Stimulated activated CD8-positive, alpha-beta memory T cell treated with anti-CD3 and anti-CD28 coated beads, Interleukin-4, amount 100 ng/mL, for 24 hours (primary cell): ENCODE measurements at regions not wholly inside any gene's neighbourhood (a gene's known extent, or its start where the extent isn't known, plus 50 kb on each side); places are given as distances from the start of the nearest gene placed in this dataset.
"Not testable (repeated sequence)": the region's sequence is repeated elsewhere in the genome, so short reads cannot be mapped to it uniquely, and the experiment has no call there.

Experiments used
- DNase-seq: peaks from one replicate; pipeline ENCODE4 v3.0.0-alpha.2; 2020; ENCODE audit warnings: low read depth

DNA sequence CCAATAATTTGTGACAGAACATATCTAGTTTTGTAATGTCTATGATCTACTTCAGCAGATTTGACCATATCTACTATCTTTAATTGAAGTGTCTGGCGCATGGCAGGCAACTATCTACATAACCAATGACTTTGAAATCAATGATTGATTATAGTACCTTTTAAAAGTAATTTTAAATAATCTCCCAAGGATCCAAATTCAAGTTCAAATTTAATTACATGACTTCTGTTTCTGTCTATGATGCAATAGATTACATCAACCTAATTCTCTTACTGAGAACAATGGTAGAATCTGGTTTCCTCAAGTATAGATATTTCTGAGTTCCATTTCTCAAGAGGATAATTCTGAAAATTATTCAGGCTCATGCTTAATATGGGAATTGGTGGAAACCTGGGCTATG is 177.4 kb upstream of the IL15 start:
- no peak for DNase-seq

DNA sequence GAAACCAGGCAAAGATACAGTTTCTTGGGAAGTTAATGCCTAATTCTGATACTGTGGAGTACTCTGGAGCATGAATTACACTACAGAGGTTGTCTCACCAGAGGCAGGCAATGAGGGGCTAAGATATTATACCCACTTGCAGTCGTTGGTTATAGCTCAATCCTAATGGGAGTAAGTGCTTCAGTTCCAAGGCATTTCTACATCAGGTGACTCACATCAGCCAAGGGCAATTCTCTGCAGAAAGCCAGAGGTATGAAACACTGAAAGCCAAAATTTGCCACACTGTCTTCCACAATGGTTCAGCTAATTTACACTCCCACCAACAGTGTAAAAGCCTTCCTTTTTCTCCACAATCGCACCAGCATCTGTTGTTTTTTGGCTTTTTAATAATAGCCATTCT is 174.0 kb upstream of the IL15 start:
- DNase-seq, result no peak

DNA sequence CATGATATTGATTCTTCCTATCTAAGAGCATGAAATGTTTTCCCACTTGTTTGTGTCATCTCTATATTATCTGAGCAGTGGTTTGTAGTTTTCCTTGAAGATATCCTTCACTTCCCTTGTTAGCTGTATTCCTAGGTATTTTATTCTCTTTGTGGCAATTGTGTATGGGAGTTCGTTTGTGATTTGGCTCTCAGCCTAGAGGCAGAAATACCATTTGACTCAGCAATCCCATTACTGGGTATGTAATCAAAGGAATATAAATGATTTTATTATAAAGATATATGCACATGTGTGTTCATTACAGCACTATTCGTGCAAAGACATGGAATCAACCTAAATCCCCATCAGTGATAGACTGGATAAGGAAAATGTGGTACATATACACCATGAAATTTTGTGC is 172.7 kb upstream of the IL15 start:
- no peak for DNase-seq

DNA sequence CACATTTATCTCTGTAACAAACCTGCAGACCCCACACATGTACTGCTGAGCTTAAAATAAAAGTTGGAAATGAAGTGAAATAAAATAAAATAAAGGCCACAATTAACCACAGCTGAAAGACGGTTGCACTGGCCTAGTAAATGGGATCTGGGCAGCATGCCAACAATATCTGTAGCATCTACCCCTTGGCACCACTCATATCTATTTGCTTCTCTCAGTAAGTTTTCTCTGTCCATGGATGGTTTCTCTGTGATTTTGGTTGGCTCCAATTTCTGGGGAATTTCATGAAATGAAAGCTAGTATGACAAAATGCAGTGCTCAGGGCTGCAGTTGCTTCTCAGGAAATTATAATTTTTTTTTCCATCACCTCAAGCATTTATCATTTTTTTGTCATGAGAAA is 172.0 kb upstream of the IL15 start:
- no peak for DNase-seq

DNA sequence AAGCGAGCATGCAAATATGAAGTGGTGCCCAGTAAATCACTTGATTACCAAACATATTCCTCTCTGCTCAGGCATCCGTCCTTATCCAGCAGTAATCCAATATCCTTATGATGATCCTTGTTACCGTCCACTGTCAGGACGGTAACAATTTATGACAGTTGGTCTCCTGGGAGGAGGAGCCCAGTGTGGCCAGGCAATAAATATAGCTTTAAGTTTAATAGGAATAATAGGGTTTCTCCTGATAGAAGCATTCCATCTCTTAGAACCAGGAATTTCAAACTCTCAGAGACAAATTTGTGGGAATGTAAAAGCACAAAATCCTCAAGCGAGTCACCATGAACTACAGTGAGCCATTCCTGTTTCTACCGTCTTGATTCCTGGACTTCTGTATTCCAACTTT is 171.2 kb upstream of the IL15 start:
- no peak for DNase-seq

DNA sequence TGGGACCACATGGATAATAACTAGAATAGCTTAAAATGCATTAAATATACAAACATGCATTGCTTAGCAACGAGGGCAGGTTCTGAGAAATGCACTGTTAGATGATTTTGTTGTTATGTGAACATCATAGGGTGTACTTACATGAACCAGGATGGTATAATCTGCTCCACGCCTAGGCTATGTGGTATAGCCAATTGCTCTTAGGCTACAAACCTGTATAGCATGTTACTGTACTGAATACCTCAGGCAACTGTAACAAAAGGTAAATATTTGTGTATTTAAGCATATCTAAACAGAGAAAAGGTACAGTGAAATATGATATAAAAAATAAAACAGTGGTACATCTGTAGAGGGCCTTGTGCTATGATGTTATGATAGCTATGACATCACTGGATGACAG is 169.2 kb upstream of the IL15 start:
- DNase-seq, result no peak

DNA sequence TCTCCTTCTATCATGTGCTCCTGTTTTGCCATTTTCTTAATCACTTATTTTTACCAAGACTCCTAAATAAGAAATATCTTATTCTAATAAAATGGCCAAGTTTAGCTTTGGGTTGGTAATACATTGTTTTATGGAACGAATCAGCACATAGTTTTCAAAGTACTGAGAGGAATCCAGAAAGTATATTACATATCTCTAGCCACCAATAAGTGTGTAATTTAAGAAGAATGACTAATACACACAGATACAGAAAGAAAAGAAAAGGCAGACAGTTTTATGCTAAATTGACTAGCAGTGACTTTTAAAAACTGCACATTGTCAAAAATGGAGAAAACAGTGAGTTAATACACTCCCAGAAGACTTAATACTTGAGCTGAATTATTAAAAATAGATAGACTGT is 167.0 kb upstream of the IL15 start:
- DNase-seq, result no peak

DNA sequence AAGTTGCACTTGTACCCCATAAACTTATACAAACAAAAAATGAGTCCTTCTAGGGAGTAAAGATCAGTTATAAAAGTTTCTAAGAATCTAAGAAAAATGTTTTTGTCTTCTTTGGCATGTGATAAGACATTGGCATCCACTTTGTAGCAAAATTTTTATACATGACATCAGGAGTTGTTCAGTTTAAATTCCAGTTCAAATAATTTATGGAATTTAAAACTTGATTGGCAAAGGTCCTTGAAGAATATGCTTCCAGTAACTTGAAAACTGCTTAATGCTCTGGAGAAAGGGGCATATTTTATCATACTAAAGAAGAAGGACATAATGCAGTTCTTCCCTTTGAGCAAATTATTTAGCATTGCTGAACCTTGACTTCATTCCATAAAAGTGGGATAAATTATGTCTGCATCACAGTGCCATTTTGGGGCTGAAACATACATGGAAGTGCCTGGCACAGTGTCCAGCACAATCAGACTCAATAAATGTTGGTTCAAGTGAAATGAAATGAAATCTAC is 163.3 kb upstream of the IL15 start:
- no peak for DNase-seq

DNA sequence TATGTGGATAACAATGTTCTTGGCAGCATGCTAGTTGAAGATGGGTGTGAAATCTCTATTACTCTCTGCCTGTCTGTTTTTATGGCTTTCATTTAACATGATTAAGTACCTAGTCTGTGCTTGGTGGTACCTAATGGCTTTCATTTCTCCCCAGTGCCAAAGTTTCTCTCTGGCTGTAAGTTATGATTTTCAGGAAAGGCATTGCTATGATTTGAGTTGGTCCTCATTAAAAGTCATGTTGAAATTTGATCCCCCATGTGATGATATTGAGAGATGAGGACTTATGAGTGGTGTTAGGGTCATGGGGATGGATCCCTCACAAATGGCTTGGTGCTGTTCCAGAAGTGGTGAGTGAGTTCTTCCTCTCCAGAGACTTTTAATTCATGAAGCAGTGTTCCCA is 162.4 kb upstream of the IL15 start:
- no peak for DNase-seq

DNA sequence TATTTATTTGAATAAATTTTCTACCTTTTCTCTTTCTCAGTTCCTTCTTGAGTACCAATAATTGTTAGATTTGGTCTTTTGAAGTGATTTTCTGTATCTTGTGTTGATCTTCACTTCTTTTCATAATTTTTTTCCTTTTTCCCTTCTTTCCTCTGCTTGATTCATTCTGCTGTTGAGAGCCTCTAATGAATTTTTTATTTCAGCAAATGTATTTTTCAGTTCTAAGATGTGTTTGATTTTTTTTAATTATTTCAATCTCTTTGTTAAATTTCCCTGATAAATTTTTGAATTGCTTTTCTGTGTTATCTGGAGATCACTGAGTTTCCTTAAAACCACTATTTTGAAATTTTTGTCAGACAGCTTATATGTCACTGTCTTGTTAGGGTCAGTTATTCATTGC is 155.4 kb upstream of the IL15 start:
- DNase-seq, result no peak

DNA sequence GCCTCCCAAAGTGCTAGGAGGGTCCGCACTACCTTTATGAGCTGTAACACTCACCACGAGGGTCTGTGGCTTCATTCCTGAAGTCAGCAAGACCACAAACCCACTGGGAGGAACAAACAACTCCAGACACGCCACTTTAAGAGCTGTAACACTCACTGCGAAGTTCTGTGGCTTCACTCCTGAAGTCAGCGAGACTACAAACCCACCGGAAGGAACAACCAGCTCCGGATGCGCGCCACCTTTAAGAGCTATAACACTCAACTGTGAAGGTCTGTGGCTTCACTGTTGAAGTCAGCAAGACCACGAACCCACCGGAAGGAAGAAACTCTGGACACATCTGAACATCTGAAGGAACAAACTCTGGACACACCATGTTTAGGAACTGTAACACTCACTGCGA is 152.1 kb upstream of the IL15 start:
- not testable (repeated sequence) for DNase-seq

DNA sequence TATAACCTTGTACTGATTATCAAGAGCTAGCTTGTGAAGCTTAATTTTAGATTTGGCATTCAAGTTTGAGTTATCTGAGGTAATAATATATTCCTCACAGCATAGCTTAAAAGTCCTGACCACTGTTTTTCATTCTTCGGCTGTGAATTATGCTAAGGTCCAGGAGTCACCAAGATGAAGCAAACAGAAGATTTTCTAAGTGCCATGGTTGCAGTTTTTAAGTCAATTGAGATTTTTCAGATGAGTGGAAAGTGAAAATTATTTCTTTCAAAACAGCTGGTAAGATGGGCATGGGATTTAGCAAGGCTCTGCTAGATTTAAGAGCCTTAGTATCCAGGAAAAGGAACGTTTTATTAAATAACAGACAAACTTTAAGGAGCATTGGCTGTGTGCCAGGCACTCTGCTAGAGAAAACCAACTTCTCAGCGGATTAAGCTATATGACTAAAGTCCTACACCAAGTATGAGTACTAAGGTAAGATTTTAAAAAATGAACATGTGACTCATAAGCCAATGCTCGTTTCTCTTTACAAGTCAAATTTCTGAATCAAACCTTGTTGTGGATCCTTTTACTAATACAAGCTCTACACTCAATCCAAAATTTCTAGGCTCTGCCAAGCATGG is 149.9 kb upstream of the IL15 start:
- no peak for DNase-seq

DNA sequence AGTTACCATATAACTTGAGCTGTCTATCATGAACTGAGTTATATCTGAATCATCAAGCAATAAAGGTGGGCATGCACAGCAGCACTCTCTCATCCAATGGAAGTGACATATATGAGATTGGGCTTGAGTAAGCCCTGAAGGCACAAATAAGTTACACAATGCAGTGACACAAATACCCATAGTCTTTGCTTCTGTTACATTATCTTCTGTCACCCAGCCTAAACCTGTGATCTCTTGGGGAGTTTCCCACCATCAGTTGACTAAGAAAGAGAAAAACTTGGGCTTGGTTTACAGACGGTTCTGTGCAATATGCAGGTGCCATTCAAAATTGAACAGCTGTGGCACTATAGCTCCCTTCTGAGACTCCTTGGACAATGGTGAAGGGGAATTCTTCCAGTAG is 138.8 kb upstream of the IL15 start:
- DNase-seq, result no peak

DNA sequence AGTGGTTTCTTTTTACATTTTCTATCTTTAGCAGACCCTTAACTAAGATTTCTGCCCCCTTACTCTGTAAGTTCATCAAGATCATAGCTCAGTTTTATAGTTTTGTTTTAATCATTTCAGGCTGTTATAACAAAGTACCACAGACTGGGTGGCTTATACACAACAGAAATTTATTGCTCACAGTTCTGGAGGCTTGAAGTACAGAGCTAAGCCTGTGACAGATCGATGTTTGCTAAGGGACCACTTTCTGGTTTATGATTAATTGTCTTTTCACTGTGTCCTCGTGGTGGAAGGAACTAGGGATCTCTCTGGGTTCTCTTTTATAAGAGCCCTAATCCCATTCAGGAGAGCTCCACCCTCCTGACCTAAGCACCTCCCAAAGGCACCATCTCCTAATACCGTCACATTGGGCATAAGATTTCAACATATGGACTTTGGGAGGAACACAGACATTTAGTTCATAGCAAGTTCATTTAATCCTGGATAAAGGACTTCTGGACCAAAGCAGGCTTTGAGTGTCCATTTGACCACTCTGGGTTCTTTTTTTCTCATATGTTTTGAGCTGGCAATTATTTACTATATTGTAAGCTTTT is 137.0 kb upstream of the IL15 start:
- no peak for DNase-seq

DNA sequence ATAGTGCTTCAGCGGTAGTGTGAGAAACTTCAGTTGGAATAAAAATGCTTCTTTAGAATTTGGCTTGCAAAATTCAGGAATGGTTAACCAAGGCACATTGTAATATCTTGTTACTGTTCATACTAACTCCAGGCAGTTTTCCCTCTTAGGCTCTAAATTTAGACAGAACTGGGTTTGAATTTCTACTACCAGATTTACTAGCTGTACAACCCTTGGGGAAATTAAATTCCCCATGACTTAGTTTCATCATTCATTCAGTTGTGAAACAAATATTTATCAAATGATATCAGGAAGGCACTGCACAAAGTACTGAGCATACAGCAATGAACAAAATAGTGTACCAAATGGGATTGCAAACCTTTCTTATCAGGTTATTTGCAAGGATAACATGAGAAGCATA is 135.0 kb upstream of the IL15 start:
- no peak for DNase-seq

DNA sequence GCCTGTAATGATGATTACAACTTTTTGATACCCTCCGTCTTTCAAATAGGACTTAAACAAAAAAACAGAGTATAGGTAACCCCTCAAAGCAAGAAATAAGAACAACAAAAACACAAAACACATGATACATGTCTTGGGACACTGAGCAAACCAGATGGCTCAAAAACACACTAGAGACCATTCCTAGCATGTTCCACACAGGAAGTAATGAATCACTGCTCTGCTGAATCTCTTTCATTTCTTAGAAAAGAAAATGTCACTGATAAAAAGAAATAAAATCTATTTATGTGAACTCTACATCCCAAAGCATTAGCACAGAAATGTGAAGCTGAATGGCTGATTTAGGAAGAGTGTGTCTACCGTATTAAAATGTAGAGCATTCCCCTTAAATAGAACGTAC is 134.5 kb upstream of the IL15 start:
- DNase-seq, result no peak

DNA sequence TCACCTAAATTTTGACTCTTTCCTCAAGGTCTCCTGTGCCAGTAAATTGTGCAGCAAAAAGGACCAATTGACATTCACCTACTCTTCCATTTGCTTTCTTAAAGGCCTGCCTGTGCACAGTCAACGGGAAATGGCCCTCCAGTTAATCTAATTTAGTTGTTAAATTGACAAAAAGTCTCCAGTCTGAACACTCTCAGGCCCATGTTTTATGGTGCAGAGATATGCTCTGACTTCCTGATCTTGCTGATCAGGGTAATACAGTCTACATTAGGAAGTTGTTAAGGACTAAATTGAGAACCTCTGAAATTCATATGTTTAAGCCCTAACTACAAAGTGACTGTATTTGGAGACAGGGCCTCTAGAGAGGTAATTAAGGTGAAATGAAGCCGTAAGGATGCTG is 133.6 kb upstream of the IL15 start:
- no peak for DNase-seq

DNA sequence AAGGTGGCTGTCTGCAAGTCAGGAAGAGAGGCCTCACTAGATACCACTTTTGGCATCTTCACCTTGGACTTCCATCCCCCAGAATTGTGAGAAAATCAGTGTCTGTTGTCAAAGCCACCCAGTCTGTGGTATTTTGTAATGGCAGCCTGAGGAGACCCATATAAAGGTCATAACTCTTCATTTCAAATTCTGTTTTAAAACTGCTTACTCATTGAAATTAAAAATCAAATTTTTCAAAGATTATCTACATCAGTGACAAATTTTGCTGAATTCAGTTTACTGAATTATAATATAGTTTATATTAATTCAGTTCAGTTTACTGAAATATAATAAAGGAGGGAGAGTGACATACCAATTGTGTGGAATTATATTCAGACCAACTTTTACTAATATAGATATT is 133.1 kb upstream of the IL15 start:
- no peak for DNase-seq

DNA sequence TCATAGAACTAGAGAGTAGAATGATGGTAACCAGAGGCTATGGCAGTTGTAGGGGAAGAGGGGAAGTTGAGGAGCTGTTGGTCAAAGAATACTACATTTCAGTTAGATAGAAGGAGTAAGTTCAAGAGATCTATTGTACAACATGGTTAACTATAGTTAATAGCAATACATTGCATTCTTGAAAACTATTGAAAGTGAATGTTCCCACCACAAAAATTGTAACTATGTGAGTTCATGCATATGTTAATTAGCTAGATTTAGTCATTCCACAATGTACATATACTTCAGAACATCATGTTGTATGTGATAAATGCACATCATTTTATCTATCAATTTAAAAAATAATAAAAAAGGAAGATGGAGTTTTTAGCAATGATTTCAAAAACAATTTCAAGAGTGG is 125.3 kb upstream of the IL15 start:
- no peak for DNase-seq

DNA sequence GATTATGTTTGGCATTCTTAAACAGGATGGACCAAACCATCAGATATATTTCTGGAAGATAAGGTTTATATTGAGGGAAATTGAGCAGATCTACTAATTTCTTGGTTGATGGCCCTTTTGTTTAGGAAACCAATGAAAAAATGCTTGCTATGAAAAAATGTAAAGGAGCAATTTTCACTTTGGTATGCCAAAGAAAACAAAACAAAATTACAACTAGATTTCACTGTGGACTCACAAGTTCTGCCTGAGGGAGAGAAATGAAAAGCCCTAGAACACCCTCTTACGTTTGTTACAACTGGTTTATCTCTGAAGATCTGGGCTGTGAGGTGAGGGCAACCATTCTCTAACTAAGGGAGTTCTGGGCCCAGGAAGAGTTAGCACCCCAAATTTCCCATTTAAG is 122.5 kb upstream of the IL15 start:
- no peak for DNase-seq

DNA sequence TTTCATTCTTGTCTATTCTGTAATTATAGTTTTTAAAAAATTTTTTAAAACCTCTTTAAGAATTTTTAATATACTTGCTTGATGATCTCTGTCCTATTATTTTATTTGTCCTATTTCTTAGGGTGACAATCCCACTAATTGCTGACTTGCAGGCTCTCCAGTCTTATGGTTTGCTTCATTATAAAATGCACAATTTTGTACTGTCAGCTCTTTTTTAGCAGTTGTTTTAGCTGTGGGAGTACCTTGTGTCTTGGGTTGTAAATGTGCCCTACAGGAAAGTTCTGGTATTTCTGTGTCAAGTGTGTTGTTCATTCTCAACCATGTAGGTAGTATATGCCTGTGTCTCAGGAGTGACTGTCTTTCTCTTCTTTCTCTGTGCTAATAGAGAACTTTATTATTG is 118.2 kb upstream of the IL15 start:
- DNase-seq, result no peak

DNA sequence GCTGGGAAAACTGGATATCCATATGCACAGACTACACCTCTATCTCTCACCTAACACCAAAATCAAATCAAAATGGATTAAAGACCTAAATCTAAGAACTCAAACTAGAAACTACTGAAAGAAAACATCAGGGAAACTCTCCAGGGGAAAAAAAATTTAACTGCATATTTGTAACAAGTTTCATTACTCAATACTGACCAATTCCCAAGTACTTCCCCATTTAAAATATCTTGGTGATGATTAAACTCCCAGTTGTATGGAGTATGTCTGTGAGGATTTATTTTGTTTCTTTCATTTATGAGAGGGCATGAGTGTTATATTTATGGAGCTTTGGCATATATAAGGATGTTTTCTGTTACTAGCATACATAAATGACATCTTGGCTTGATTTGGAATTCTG is 112.3 kb upstream of the IL15 start:
- no peak for DNase-seq

DNA sequence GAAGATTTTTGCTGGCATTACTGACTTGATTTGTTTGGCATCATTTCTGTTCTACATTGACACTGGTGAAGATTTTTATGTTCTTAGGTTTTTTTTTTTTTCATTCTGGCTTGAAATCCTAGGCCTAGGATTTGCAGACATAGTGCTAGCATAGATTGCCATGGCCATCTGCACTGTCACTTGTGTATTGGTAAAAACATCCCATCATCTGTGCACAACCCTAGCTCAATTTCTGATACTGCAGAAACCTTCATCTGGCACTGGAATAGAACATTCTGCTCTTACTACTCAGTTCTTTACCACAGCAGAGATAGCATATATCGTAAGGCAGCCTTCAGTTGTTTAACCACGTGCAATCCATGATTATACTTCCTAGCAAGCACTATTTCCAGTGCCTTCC is 111.5 kb upstream of the IL15 start:
- DNase-seq, result no peak

DNA sequence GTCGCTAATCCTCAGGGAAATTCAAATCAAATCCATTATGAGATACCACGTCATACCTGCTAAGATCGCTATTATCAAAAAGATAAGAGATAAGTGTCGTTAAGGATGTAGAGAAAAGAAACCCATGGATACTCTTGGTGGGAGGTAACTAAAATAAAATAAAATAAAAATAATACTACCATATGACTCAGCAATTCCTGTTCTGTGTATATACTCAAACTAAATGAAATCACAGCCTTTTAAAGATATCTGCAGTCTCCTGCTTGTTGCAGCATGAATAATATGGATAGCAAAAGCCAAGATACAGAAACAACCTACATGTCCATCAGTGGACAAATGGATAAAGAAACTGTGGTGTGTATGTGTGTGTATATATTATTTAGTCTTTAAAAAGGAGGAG is 105.8 kb upstream of the IL15 start:
- DNase-seq, result no peak
